Spleen (tissue), 11 donors: ENCODE measurements at regions not wholly inside any gene's neighbourhood (a gene's known extent, or its start where the extent isn't known, plus 50 kb on each side); places are given as distances from the start of the nearest gene placed in this dataset.

Source experiments
- DNase-seq: peaks from one replicate; pipeline ENCODE4 v3.0.0-alpha.2; 2020
- H3K27ac ChIP-seq, 8 donors: fragments of 200-600 bp; sonication (generic) in 7 of 8; 1 replicate in 4 of 8; 2 replicates in 4 of 8; pipeline versions ENCODE4 v1.5.0 to v1.8.0; 2016 to 2021; ENCODE audit warnings: inconsistent platforms in 4 of 8, mild to moderate bottlenecking in 4 of 8, moderate library complexity in 1 of 8
- H3K27me3 ChIP-seq, 7 donors: fragments of 200-600 bp; sonication (generic) in 6 of 7; replicated peaks in 1 of 7; 1 replicate in 4 of 7; 2 replicates in 3 of 7; pipeline versions ENCODE4 v1.5.0 to v1.8.0; 2016 to 2021; ENCODE audit warnings: inconsistent platforms in 3 of 7, mild to moderate bottlenecking in 1 of 7
- H3K36me3 ChIP-seq, 6 donors: fragments of 200-600 bp; sonication (generic) in 5 of 6; 1 replicate in 4 of 6; 2 replicates in 2 of 6; pipeline versions ENCODE4 v1.5.0 to v1.8.0; 2016 to 2021; ENCODE audit warnings: inconsistent platforms in 2 of 6
- H3K4me1 ChIP-seq, 6 donors: fragments of 200-600 bp; sonication (generic) in 5 of 6; 1 replicate in 3 of 6; 2 replicates in 3 of 6; pipeline versions ENCODE4 v1.5.0 to v1.8.0; 2016 to 2021; ENCODE audit warnings: inconsistent platforms in 3 of 6
- H3K4me3 ChIP-seq, 8 donors: fragments of 200-600 bp; sonication (generic) in 7 of 8; 1 replicate in 4 of 8; 2 replicates in 4 of 8; pipeline versions ENCODE4 v1.5.0 to v1.8.0; 2016 to 2021; ENCODE audit warnings: inconsistent platforms in 4 of 8, mild to moderate bottlenecking in 4 of 8, moderate library complexity in 2 of 8
- H3K9me3 ChIP-seq, 8 donors: fragments of 200-600 bp; sonication (generic) in 7 of 8; 1 replicate in 4 of 8; 2 replicates in 4 of 8; pipeline versions ENCODE4 v1.5.0 to v1.8.0; 2016 to 2021; ENCODE audit warnings: inconsistent platforms in 4 of 8
- CTCF ChIP-seq, 11 experiments: fragments of 200-600 bp in 7 of 11; fragments of 450-650 bp in 4 of 11; sonication (generic) in 4 of 11; IDR thresholded peaks in 8 of 11; conservative IDR thresholded peaks in 3 of 11; 1 replicate in 7 of 11; 2 replicates in 4 of 11; pipeline versions ENCODE4 v1.4.0 to v1.8.0; 2016 to 2021; ENCODE audit warnings: antibody characterized with exemption in 11 of 11, inconsistent platforms in 4 of 11, mild to moderate bottlenecking in 1 of 11
- POLR2A ChIP-seq, 3 donors: fragments of 450-650 bp; IDR thresholded peaks; one replicate each; pipeline ENCODE4 v1.5.1; 2017; ENCODE audit warnings: antibody characterized with exemption in 3 of 3, mild to moderate bottlenecking in 1 of 3
- POLR2AphosphoS5 ChIP-seq, 3 donors: sonication (generic); formaldehyde crosslinking; IDR thresholded peaks; one replicate each; pipeline ENCODE4 v1.5.1; 2017; ENCODE audit warnings: antibody characterized with exemption in 3 of 3
- WGBS, 5 donors: extraction: QIAGEN DNeasy Blood & Tissue Kit in 3 of 5; methylation state at CpG; one replicate each; pipeline versions ENCODE4 v1.1.5 to v1.1.7; 2013 to 2018; 5-methylcytosine and 5-hydroxymethylcytosine counted together
- intact Hi-C: fragments of 100-400 bp; cut with DNase I; formaldehyde crosslinking; loops from one replicate; pipeline ENCODE4 v1.15.0; 2023; ENCODE audit warnings: low total_unique reads
- donor health status: healthy with polysubstance abuse.
- donor health status: DM: no; HTN: no; CAD: no; lungs with moderate emphysema.
- donor health status: DM: no; HTN: no; CAD: no.
- donor health status: Bipolar disorder and iron deficiency.
- donor health status: healthy.
- donor health status: DM: no; HTN: no; CAD: no.
- donor health status: DM: yes; HTN: yes; CAD: no.

GRCh38 chr4:185885604-185886003 is 73.6 kb upstream of the SORBS2 start:
- Histone ChIP-seq H3K4me1 (peaks cover 0 to 9% (median 0%) of the 10 kb centered on the region in 6 donors), H3K27ac (no peak overlapping the region), H3K36me3 (peaks cover 0 to 6% (median 0%) of the 10 kb centered on the region in 6 donors), H3K27me3 (no peaks in the 10 kb centered on the region), H3K4me3 (no peak overlapping the region), H3K9me3 (peaks cover 0 to 10% (median 7%) of the 10 kb centered on the region in 8 donors)
- no peak for TF ChIP-seq POLR2AphosphoS5 (IDR thresholded peaks at IDR 0.05)
- TF ChIP-seq POLR2A (IDR thresholded peaks at IDR 0.05) = no peak
- TF ChIP-seq CTCF (IDR thresholded peaks at IDR 0.05 in 8 of 11, conservative IDR thresholded peaks at IDR 0.05 in 3 of 11) = no peak
- intact Hi-C loops = no loop called here
- no peak for DNase-seq
- 80 to 92% (median 86%) methylated on average over 6 of the region's 6 CpGs for WGBS, 5 donors

GRCh38 chr4:185886832-185887524 is 75.0 kb upstream of the SORBS2 start:
- no peak for TF ChIP-seq POLR2AphosphoS5 (IDR thresholded peaks at IDR 0.05)
- Histone ChIP-seq H3K27me3 (no peaks in the 10 kb centered on the region), H3K9me3 (peaks cover 0 to 10% (median 7%) of the 10 kb centered on the region in 8 donors), H3K36me3 (peaks cover 0 to 6% (median 0%) of the 10 kb centered on the region in 6 donors), H3K4me1 (peaks cover 0 to 9% (median 0%) of the 10 kb centered on the region in 6 donors), H3K4me3 (no peak overlapping the region), H3K27ac (peak overlapping the region in 1 of 8 donors; percentile 55)
- WGBS, 5 donors = 35 to 49% (median 47%) methylated on average over 15 of the region's 15 CpGs
- no peak for DNase-seq
- intact Hi-C loops = no loop called here

- Histone ChIP-seq H3K4me1 (peaks cover 0 to 9% (median 0%) of the 10 kb centered on the region in 6 donors), H3K27me3 (no peaks in the 10 kb centered on the region), H3K4me3 (no peak overlapping the region), H3K27ac (no peak overlapping the region), H3K36me3 (peaks cover 0 to 6% (median 0%) of the 10 kb centered on the region in 6 donors), H3K9me3 (peaks cover 0 to 10% (median 7%) of the 10 kb centered on the region in 8 donors)
- WGBS, 5 donors = 96 to 98% (median 97%) methylated on average over 7 of the region's 7 CpGs
- intact Hi-C loops = no loop called here
- TF ChIP-seq POLR2AphosphoS5 (IDR thresholded peaks at IDR 0.05) (no peak), CTCF (IDR thresholded peaks at IDR 0.05 in 8 of 11, conservative IDR thresholded peaks at IDR 0.05 in 3 of 11) (no peak), POLR2A (IDR thresholded peaks at IDR 0.05) (no peak)
- no peak for DNase-seq
Measured at GRCh38 chr4:185888676-185889075, 76.7 kb upstream of the SORBS2 start.

GRCh38 chr4:185889585-185889984 is 77.6 kb upstream of the SORBS2 start:
- Histone ChIP-seq H3K4me3 (no peak overlapping the region), H3K36me3 (peaks cover 0 to 6% (median 0%) of the 10 kb centered on the region in 6 donors), H3K4me1 (peaks cover 0 to 9% (median 0%) of the 10 kb centered on the region in 6 donors), H3K9me3 (peaks cover 0 to 10% (median 7%) of the 10 kb centered on the region in 8 donors), H3K27ac (no peak overlapping the region), H3K27me3 (no peaks in the 10 kb centered on the region)
- WGBS, 5 donors = 93 to 98% (median 96%) methylated on average over 4 of the region's 4 CpGs
- intact Hi-C loops = no loop called here
- TF ChIP-seq POLR2A (IDR thresholded peaks at IDR 0.05) (no peak), CTCF (IDR thresholded peaks at IDR 0.05 in 8 of 11, conservative IDR thresholded peaks at IDR 0.05 in 3 of 11) (no peak), POLR2AphosphoS5 (IDR thresholded peaks at IDR 0.05) (no peak)
- no peak for DNase-seq
